GM10266 (cell line): ENCODE measurements at regions not wholly inside any gene's neighbourhood (a gene's known extent, or its start where the extent isn't known, plus 50 kb on each side); places are given as distances from the start of the nearest gene placed in this dataset.

Experiments used
- DNase-seq: peaks from one replicate; pipeline ENCODE4 v3.0.0; 2012; ENCODE audit errors: extremely low spot score
- CTCF ChIP-seq: IDR thresholded peaks from 2 replicates; pipeline ENCODE4 v1.5.1; 2012; ENCODE audit warnings: mild to moderate bottlenecking, low read depth; ENCODE audit not compliant: control insufficient read depth, insufficient read depth; ENCODE audit errors: missing control alignments

GRCh38 chr11:29959488-29959887 is 57.3 kb downstream of the KCNA4 start:
- no peak for TF ChIP-seq CTCF
- no peak for DNase-seq

- no peak for TF ChIP-seq CTCF
These were observed 59.4 kb downstream of the KCNA4 start for GRCh38 chr11:29957431-29957830.

GRCh38 chr11:29956076-29956556 is 60.7 kb downstream of the KCNA4 start:
- TF ChIP-seq CTCF = no peak

More at GRCh38 chr11:29957431-29957830, 59.4 kb downstream of the KCNA4 start:
- DNase-seq = no peak

GRCh38 chr11:29943347-29943746 is 73.5 kb downstream of the KCNA4 start:
- DNase-seq = no peak
- TF ChIP-seq CTCF = no peak

More at GRCh38 chr11:29956076-29956556, 60.7 kb downstream of the KCNA4 start:
- no peak for DNase-seq

- TF ChIP-seq CTCF = no peak
- DNase-seq = no peak
These were observed 79.3 kb downstream of the KCNA4 start for GRCh38 chr11:29937526-29937925.

- TF ChIP-seq CTCF = no peak
- no peak for DNase-seq
These were observed 82.7 kb downstream of the KCNA4 start for GRCh38 chr11:29934115-29934638.

GRCh38 chr11:29916040-29916439 is 100.8 kb downstream of the KCNA4 start:
- no peak for TF ChIP-seq CTCF
- DNase-seq = no peak
